ENCODE measurements at regions not wholly inside any gene's neighbourhood (a gene's known extent, or its start where the extent isn't known, plus 50 kb on each side); places are given as distances from the start of the nearest gene placed in this dataset.

DNA sequence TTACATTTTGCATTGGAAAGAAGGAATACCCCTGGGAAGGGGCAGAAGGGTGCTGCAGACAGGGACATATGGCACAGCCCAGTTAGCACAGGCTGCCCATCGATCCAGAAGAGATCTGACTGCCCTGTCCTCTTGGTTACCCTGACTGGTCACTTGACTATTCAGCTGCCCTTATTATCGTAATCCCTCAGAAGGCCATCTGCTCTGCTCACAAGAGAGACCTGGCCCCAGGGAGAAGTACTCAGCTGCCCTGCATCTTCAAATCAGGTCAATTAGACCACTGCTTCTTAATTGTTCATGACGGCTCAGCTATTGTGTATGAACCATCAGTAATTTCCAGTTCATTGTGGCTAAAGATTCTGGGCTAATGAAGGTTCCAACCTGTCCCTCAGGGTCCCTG, 345.0 kb downstream of the TLE1 start (continued):
- TF ChIP-seq, protein P1, sequence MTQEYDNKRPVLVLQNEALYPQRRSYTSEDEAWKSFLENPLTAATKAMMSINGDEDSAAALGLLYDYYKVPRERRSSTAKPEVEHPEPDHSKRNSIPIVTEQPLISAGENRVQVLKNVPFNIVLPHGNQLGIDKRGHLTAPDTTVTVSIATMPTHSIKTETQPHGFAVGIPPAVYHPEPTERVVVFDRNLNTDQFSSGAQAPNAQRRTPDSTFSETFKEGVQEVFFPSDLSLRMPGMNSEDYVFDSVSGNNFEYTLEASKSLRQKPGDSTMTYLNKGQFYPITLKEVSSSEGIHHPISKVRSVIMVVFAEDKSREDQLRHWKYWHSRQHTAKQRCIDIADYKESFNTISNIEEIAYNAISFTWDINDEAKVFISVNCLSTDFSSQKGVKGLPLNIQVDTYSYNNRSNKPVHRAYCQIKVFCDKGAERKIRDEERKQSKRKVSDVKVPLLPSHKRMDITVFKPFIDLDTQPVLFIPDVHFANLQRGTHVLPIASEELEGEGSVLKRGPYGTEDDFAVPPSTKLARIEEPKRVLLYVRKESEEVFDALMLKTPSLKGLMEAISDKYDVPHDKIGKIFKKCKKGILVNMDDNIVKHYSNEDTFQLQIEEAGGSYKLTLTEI (CRISPR knock-in tag; conservative IDR thresholded peaks at IDR 0.05): no peak
- TF ChIP-seq BRCA1 (CRISPR knock-in tag; IDR thresholded peaks at IDR 0.05): no peak
- no peak for TF ChIP-seq CREB1 (IDR thresholded peaks at IDR 0.05)
- TF ChIP-seq CREB1 (CRISPR knock-in tag; IDR thresholded peaks at IDR 0.05): no peak
- no peak for TF ChIP-seq ARNTL (CRISPR knock-in tag; IDR thresholded peaks at IDR 0.05)
- no peak for TF ChIP-seq KAT2B (IDR thresholded peaks at IDR 0.05; ENCODE audit: borderline replicate concordance, low read depth, low read length)

DNA sequence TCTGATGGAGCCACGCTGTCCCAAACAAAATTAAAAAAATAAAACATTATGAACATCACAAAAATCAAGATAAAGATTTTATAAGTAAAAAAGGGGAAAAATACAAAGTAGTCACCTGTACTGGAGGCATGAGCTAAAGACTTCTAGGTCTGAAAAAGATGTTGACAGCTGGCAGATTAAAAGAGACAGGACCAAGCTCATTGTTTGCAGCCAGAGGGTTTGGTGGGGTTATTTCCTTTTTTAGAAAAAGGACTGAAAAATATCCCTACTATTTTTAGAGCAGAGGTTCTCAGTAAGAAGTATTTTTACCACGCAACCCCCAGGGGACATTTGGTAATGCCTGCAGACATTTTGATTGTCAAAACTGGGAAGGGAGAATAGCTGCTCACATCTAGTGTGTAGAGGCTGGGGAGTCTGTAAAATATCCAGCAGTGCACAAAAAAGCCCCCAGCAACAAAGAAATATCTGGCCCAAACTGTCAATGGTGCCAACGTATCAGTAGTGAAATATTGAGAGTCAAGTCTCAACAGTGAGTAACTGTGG, 353.4 kb downstream of the TLE1 start:
- no peak overlapping the region for H2AFZ ChIP-seq (ENCODE audit: low read length)
- in situ Hi-C loops (cut with HindIII; ENCODE audit: extremely low pct_ligation_motif_present, low pct_unique_long_range_greater_than_20kb) (no loop called here), intact Hi-C loops (cut with micrococcal nuclease; ENCODE audit: unreplicated experiment) (no loop called here)
- H4K20me1 ChIP-seq (ENCODE audit: insufficient read depth, low read length): no peaks in the 10 kb centered on the region
- no peak overlapping the region for H3K27ac ChIP-seq (ENCODE audit: extremely low read length, insufficient read depth, low read length)
- no peak overlapping the region for H3K4me3 ChIP-seq (replicated peaks in 1 of 3; ENCODE audit: insufficient read depth in 1 of 3, low read depth in 2 of 3, low read length in 3 of 3)
- ChIA-PET POLR2A (no interaction called here), CTCF (ENCODE audit: low intra/inter-chr PET ratio, low total read pairs) (no interaction called here)
- no peak for ATAC-seq
- FAIRE-seq: no peak
- no peaks in the 10 kb centered on the region for H3K36me3 ChIP-seq (replicated peaks in 1 of 2; ENCODE audit: control insufficient read depth in 1 of 2, insufficient read depth in 2 of 2, low read length in 2 of 2)
- H3K4me1 ChIP-seq (ENCODE audit: insufficient read depth, low read length): no peaks in the 10 kb centered on the region
- no peaks in the 10 kb centered on the region for H3K79me2 ChIP-seq (ENCODE audit: insufficient read depth, low read length)
- no peaks in the 10 kb centered on the region for H3K27me3 ChIP-seq (ENCODE audit: control insufficient read depth in 1 of 2, insufficient read depth in 2 of 2, low read length in 2 of 2)
- H3K9ac ChIP-seq (ENCODE audit: insufficient read depth, low read depth, low read length): no peak overlapping the region
- no TSS peak for BruUV-seq (replicated peaks)
- DNase-seq (ENCODE audit: low spot score): no peak
- H3K4me2 ChIP-seq (ENCODE audit: low read depth, low read length): no peak overlapping the region
- 0% methylated on average over 3 of the region's 3 CpGs for WGBS (ENCODE audit: low lambda C conversion rate)
- peaks cover 17% of the 10 kb centered on the region for H3K9me3 ChIP-seq (ENCODE audit: low read length)
- TF ChIP-seq ZSCAN22 (CRISPR knock-in tag; IDR thresholded peaks at IDR 0.05): no peak
- no peak for TF ChIP-seq ZNF224 (CRISPR knock-in tag; IDR thresholded peaks at IDR 0.05)
- TF ChIP-seq KAT7 (CRISPR knock-in tag; IDR thresholded peaks at IDR 0.05; ENCODE audit: borderline replicate concordance): no peak
- TF ChIP-seq, protein P2, sequence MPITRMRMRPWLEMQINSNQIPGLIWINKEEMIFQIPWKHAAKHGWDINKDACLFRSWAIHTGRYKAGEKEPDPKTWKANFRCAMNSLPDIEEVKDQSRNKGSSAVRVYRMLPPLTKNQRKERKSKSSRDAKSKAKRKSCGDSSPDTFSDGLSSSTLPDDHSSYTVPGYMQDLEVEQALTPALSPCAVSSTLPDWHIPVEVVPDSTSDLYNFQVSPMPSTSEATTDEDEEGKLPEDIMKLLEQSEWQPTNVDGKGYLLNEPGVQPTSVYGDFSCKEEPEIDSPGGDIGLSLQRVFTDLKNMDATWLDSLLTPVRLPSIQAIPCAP (CRISPR knock-in tag; IDR thresholded peaks at IDR 0.05; ENCODE audit: low read depth): no peak
- TF ChIP-seq ZNF746 (CRISPR knock-in tag; IDR thresholded peaks at IDR 0.05): no peak
- TF ChIP-seq, protein P3, sequence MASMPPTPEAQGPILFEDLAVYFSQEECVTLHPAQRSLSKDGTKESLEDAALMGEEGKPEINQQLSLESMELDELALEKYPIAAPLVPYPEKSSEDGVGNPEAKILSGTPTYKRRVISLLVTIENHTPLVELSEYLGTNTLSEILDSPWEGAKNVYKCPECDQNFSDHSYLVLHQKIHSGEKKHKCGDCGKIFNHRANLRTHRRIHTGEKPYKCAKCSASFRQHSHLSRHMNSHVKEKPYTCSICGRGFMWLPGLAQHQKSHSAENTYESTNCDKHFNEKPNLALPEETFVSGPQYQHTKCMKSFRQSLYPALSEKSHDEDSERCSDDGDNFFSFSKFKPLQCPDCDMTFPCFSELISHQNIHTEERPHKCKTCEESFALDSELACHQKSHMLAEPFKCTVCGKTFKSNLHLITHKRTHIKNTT (CRISPR knock-in tag; IDR thresholded peaks at IDR 0.05): no peak
- TF ChIP-seq NFYB (CRISPR knock-in tag; IDR thresholded peaks at IDR 0.05): no peak
- no peak for TF ChIP-seq ZNF569 (CRISPR knock-in tag; IDR thresholded peaks at IDR 0.05; ENCODE audit: borderline replicate concordance)
- TF ChIP-seq, protein P4, sequence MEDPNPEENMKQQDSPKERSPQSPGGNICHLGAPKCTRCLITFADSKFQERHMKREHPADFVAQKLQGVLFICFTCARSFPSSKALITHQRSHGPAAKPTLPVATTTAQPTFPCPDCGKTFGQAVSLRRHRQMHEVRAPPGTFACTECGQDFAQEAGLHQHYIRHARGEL (CRISPR knock-in tag; IDR thresholded peaks at IDR 0.05): no peak
- TF ChIP-seq ZNF674 (CRISPR knock-in tag; IDR thresholded peaks at IDR 0.05; ENCODE audit: low read depth): no peak
- TF ChIP-seq MEIS2 (CRISPR knock-in tag; IDR thresholded peaks at IDR 0.05): no peak
- TF ChIP-seq, protein P1 (CRISPR knock-in tag; conservative IDR thresholded peaks at IDR 0.05): no peak
- no peak for TF ChIP-seq CBX2 (IDR thresholded peaks at IDR 0.05; ENCODE audit: low read depth, low read length)
- TF ChIP-seq CBX2 (CRISPR knock-in tag; IDR thresholded peaks at IDR 0.05; ENCODE audit: low read depth): no peak
- TF ChIP-seq RELA (CRISPR knock-in tag; IDR thresholded peaks at IDR 0.05): no peak
